ENCODE measurements at regions not wholly inside any gene's neighbourhood (a gene's known extent, or its start where the extent isn't known, plus 50 kb on each side); places are given as distances from the start of the nearest gene placed in this dataset.

DNA sequence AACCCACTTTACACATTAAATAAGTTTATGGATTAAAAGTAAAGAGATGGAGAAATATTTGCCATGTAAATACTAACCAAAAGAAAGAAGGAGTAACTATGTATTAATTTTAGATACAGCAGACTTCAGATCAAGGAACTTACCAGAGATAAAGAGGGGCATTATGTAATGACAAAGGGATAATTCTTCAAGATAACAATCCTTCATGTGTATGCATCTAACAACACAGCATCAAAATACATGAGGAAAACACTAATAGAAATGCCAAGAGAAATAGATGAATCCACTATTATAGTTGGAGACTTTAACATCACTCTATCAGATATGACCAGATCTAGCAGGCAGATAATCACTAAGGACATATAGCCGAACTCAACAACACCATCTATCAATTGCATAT lies 149.8 kb upstream of the ANKRD55 start:
- Histone ChIP-seq H2AFZ (no peak overlapping the region), H4K20me1 (ENCODE audit: insufficient read depth) (no peaks in the 10 kb centered on the region), H3K4me2 (no peak overlapping the region), H3K9me3 (ENCODE audit: insufficient read depth, low read depth) (no peaks in the 10 kb centered on the region), H3K27ac (no peak overlapping the region), H3K4me3 (no peak overlapping the region), H3F3A (ENCODE audit: insufficient read depth, low read depth) (no peaks in the 10 kb centered on the region), H3K9me2 (ENCODE audit: insufficient read depth) (no peaks in the 10 kb centered on the region), H3K79me2 (ENCODE audit: low read depth) (no peaks in the 10 kb centered on the region), H3K36me3 (ENCODE audit: low read depth) (no peaks in the 10 kb centered on the region), H3K27me3 (ENCODE audit: insufficient read depth, low read depth) (no peaks in the 10 kb centered on the region), H3K4me1 (replicated peaks; ENCODE audit: insufficient read depth) (peaks cover 3% of the 10 kb centered on the region; the same call in 1 of the 2 replicates)
- TF ChIP-seq EZH2 (IDR thresholded peaks at IDR 0.05; ENCODE audit: low read depth): no peak
- TF ChIP-seq, protein P1, sequence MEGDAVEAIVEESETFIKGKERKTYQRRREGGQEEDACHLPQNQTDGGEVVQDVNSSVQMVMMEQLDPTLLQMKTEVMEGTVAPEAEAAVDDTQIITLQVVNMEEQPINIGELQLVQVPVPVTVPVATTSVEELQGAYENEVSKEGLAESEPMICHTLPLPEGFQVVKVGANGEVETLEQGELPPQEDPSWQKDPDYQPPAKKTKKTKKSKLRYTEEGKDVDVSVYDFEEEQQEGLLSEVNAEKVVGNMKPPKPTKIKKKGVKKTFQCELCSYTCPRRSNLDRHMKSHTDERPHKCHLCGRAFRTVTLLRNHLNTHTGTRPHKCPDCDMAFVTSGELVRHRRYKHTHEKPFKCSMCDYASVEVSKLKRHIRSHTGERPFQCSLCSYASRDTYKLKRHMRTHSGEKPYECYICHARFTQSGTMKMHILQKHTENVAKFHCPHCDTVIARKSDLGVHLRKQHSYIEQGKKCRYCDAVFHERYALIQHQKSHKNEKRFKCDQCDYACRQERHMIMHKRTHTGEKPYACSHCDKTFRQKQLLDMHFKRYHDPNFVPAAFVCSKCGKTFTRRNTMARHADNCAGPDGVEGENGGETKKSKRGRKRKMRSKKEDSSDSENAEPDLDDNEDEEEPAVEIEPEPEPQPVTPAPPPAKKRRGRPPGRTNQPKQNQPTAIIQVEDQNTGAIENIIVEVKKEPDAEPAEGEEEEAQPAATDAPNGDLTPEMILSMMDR (conservative IDR thresholded peaks at IDR 0.05): no peak
- CTCF ChIA-PET: no interaction called here
- intact Hi-C loops (cut with micrococcal nuclease; ENCODE audit: unreplicated experiment): no loop called here
- POLR2A ChIA-PET (ENCODE audit: unreplicated experiment): interaction anchor here (0.6 kb wide), 1 partner anchor 143 kb away, joined by 4 read pairs; no protein-coding TSS in a partner anchor
- DNase-seq: no peak
- no TSS peak for BruUV-seq (replicated peaks)

DNA sequence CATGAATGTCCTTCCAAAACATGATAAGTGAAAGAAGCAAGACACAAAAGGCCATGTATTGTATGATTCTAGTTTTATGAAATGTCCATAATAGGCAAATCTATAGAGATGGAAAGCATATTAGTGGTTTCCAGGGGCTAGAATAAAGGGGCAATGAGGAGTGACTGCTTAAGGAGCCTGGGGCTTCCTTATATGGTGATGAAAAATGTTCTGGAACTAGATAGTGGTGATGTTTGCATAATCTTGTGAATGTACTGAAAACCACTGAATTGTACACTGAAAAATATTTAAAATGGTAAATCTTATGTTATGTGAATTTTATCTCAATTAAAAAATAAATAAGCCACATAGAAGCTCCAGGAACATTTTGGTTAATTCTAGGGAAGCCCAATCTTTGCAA lies 144.4 kb upstream of the ANKRD55 start:
- Histone ChIP-seq H2AFZ (no peak overlapping the region), H3K79me2 (ENCODE audit: low read depth) (no peaks in the 10 kb centered on the region), H3K4me3 (no peak overlapping the region), H3K4me1 (replicated peaks; ENCODE audit: insufficient read depth) (no peaks in the 10 kb centered on the region; the same call in 1 of the 2 replicates), H3F3A (ENCODE audit: insufficient read depth, low read depth) (no peaks in the 10 kb centered on the region), H3K9me3 (ENCODE audit: insufficient read depth, low read depth) (no peaks in the 10 kb centered on the region; the same call in 1 of the 2 replicates), H3K4me2 (no peak overlapping the region), H4K20me1 (ENCODE audit: insufficient read depth) (no peaks in the 10 kb centered on the region), H3K27me3 (ENCODE audit: insufficient read depth, low read depth) (no peaks in the 10 kb centered on the region), H3K36me3 (ENCODE audit: low read depth) (no peaks in the 10 kb centered on the region), H3K27ac (no peak overlapping the region), H3K9me2 (ENCODE audit: insufficient read depth) (no peaks in the 10 kb centered on the region)
- TF ChIP-seq, protein P1 (conservative IDR thresholded peaks at IDR 0.05): no peak
- no peak for TF ChIP-seq EZH2 (IDR thresholded peaks at IDR 0.05; ENCODE audit: low read depth)
- intact Hi-C loops (cut with micrococcal nuclease; ENCODE audit: unreplicated experiment): no loop called here
- no peak for DNase-seq
- ChIA-PET CTCF (no interaction called here), POLR2A (ENCODE audit: unreplicated experiment) (no interaction called here)
- no TSS peak for BruUV-seq (replicated peaks)

DNA sequence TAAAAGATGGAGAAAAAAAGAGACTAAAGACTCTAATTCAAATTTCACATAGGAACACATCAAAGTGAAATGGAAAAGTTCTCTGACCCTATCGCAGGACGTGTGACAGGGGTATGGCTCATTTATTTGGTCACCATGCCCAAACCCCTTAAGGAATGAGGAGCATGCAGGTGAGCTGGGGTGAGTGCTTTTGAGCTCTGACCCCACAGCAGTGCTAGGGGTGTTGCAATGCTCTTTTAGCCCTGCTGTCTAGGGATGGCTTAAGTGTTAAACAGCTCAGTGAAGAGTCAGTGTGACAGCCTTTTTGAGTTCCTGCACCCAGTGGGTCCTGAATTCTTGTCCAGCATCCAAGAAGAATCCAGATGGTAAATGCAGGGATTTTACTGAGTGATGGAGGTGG lies 143.0 kb upstream of the ANKRD55 start:
- ChIA-PET CTCF (no interaction called here), POLR2A (ENCODE audit: unreplicated experiment) (no interaction called here)
- Histone ChIP-seq H3K9me3 (ENCODE audit: insufficient read depth, low read depth) (no peaks in the 10 kb centered on the region; the same call in 1 of the 2 replicates), H3K4me1 (replicated peaks; ENCODE audit: insufficient read depth) (no peaks in the 10 kb centered on the region; the same call in 1 of the 2 replicates), H3K4me3 (no peak overlapping the region), H2AFZ (no peak overlapping the region), H3K79me2 (ENCODE audit: low read depth) (no peaks in the 10 kb centered on the region), H3K9me2 (ENCODE audit: insufficient read depth) (no peaks in the 10 kb centered on the region), H4K20me1 (ENCODE audit: insufficient read depth) (no peaks in the 10 kb centered on the region), H3K36me3 (ENCODE audit: low read depth) (no peaks in the 10 kb centered on the region), H3F3A (ENCODE audit: insufficient read depth, low read depth) (no peaks in the 10 kb centered on the region), H3K27ac (no peak overlapping the region), H3K27me3 (ENCODE audit: insufficient read depth, low read depth) (no peaks in the 10 kb centered on the region), H3K4me2 (no peak overlapping the region)
- no peak for TF ChIP-seq EZH2 (IDR thresholded peaks at IDR 0.05; ENCODE audit: low read depth)
- TF ChIP-seq, protein P1 (conservative IDR thresholded peaks at IDR 0.05): no peak
- no peak for DNase-seq
- no TSS peak for BruUV-seq (replicated peaks)
- intact Hi-C loops (cut with micrococcal nuclease; ENCODE audit: unreplicated experiment): no loop called here

Data from PC-9 (cell line).